Activated CD4-positive, alpha-beta T cell treated with anti-CD3 and anti-CD28 coated beads, Interleukin-2, amount 50 U/mL, for 48 hours (primary cell): ENCODE measurements at regions not wholly inside any gene's neighbourhood (a gene's known extent, or its start where the extent isn't known, plus 50 kb on each side); places are given as distances from the start of the nearest gene placed in this dataset.
"Not testable (repeated sequence)": the region's sequence is repeated elsewhere in the genome, so short reads cannot be mapped to it uniquely, and the experiment has no call there.

Experiments used
- DNase-seq, 2 experiments: peaks; one replicate each; pipeline ENCODE4 v3.0.0-alpha.2; 2020

- no peak for DNase-seq
Observed at GRCh38 chr15:38991701-38992100, 427.1 kb upstream of the RASGRP1 start.

- DNase-seq, result no peak
Observed at GRCh38 chr15:38992506-38992905, 427.9 kb upstream of the RASGRP1 start.

- no peak for DNase-seq
Observed at GRCh38 chr15:38992930-38993329, 428.3 kb upstream of the RASGRP1 start.

- no peak for DNase-seq
Observed at GRCh38 chr15:38994310-38994709, 429.7 kb upstream of the RASGRP1 start.

- no peak for DNase-seq
Observed at GRCh38 chr15:38996111-38996631, 431.6 kb upstream of the RASGRP1 start.

- no peak for DNase-seq
Observed at GRCh38 chr15:38997841-38998240, 433.2 kb upstream of the RASGRP1 start.

- DNase-seq, result no peak
Observed at GRCh38 chr15:39000008-39000734, 435.6 kb upstream of the RASGRP1 start.

- no peak for DNase-seq
Observed at GRCh38 chr15:39009740-39010139, 445.1 kb upstream of the RASGRP1 start.

- DNase-seq, result not testable (repeated sequence)
Observed at GRCh38 chr15:39011066-39011465, 446.5 kb upstream of the RASGRP1 start.

GRCh38 chr15:39013262-39013661 is 448.6 kb upstream of the RASGRP1 start:
- no peak for DNase-seq

- DNase-seq, result no peak
Observed at GRCh38 chr15:39014682-39015081, 450.1 kb upstream of the RASGRP1 start.

GRCh38 chr15:39016706-39017105 is 452.1 kb upstream of the RASGRP1 start:
- no peak for DNase-seq

- DNase-seq, result no peak
Observed at GRCh38 chr15:39018966-39019365, 454.4 kb upstream of the RASGRP1 start.

- DNase-seq, result no peak
Observed at GRCh38 chr15:39021341-39021740, 456.7 kb upstream of the RASGRP1 start.

GRCh38 chr15:39022532-39023305 is 458.1 kb upstream of the RASGRP1 start:
- DNase-seq, result no peak

GRCh38 chr15:39025321-39025720 is 460.7 kb upstream of the RASGRP1 start:
- no peak for DNase-seq

- no peak for DNase-seq
Observed at GRCh38 chr15:39025881-39026280, 461.3 kb upstream of the RASGRP1 start.

- DNase-seq, result no peak
Observed at GRCh38 chr15:39028069-39028468, 463.5 kb upstream of the RASGRP1 start.

- DNase-seq, result no peak
Observed at GRCh38 chr15:39029741-39030140, 465.1 kb upstream of the RASGRP1 start.

GRCh38 chr15:39030291-39031070 is 465.9 kb upstream of the RASGRP1 start:
- DNase-seq, result no peak

GRCh38 chr15:39031596-39031995 is 467.0 kb upstream of the RASGRP1 start:
- no peak for DNase-seq

- DNase-seq, result no peak
Observed at GRCh38 chr15:39034816-39035215, 470.2 kb upstream of the RASGRP1 start.

GRCh38 chr15:39037611-39038010 is 473.0 kb upstream of the RASGRP1 start:
- DNase-seq, result not testable (repeated sequence)
